ENCODE measurements at regions not wholly inside any gene's neighbourhood (a gene's known extent, or its start where the extent isn't known, plus 50 kb on each side); places are given as distances from the start of the nearest gene placed in this dataset.

- no peak for TF ChIP-seq KAT7 (CRISPR knock-in tag; IDR thresholded peaks at IDR 0.05; ENCODE audit: borderline replicate concordance)
- no peak for TF ChIP-seq FOXJ3 (CRISPR knock-in tag; IDR thresholded peaks at IDR 0.05; ENCODE audit: borderline replicate concordance)
- no peak for TF ChIP-seq MXD1 (CRISPR knock-in tag; IDR thresholded peaks at IDR 0.05)
- TF ChIP-seq POLR2A (IDR thresholded peaks at IDR 0.05; ENCODE audit: insufficient read depth in 1 of 2, low read depth in 2 of 2, low read length in 2 of 2): no peak
- no peak for TF ChIP-seq CHD4 (IDR thresholded peaks at IDR 0.05; ENCODE audit: borderline replicate concordance, low read length)
- no peak for TF ChIP-seq ZNF614 (CRISPR knock-in tag; IDR thresholded peaks at IDR 0.05; ENCODE audit: borderline replicate concordance)
- TF ChIP-seq MAX (IDR thresholded peaks at IDR 0.05): no peak
- TF ChIP-seq, protein P1, sequence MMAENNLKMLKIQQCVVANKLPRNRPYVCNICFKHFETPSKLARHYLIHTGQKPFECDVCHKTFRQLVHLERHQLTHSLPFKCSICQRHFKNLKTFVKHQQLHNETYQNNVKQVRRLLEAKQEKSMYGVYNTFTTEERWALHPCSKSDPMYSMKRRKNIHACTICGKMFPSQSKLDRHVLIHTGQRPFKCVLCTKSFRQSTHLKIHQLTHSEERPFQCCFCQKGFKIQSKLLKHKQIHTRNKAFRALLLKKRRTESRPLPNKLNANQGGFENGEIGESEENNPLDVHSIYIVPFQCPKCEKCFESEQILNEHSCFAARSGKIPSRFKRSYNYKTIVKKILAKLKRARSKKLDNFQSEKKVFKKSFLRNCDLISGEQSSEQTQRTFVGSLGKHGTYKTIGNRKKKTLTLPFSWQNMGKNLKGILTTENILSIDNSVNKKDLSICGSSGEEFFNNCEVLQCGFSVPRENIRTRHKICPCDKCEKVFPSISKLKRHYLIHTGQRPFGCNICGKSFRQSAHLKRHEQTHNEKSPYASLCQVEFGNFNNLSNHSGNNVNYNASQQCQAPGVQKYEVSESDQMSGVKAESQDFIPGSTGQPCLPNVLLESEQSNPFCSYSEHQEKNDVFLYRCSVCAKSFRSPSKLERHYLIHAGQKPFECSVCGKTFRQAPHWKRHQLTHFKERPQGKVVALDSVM (CRISPR knock-in tag; IDR thresholded peaks at IDR 0.05): no peak
- no peak for TF ChIP-seq ZNF615 (CRISPR knock-in tag; IDR thresholded peaks at IDR 0.05; ENCODE audit: borderline replicate concordance)
- TF ChIP-seq NR2F6 (IDR thresholded peaks at IDR 0.05): no peak
- no peak for TF ChIP-seq NR2F6 (CRISPR knock-in tag; IDR thresholded peaks at IDR 0.05)
- TF ChIP-seq ZBTB39 (CRISPR knock-in tag; IDR thresholded peaks at IDR 0.05): no peak
Measured at GRCh38 chr10:20535897-20536881, 360.9 kb downstream of the NEBL start.

Measured in HepG2 (cell line).